K562 (cell line): ENCODE measurements at regions not wholly inside any gene's neighbourhood (a gene's known extent, or its start where the extent isn't known, plus 50 kb on each side); places are given as distances from the start of the nearest gene placed in this dataset.

ENCODE experiments used
- ATAC-seq: fragments of 200-7000 bp; cut with Tn5 transposase; 3 replicates; pipeline ENCODE4 v1.9.1; 2020; ENCODE audit warnings: moderate library complexity
- BruUV-seq: library from RNA; stranded (reverse); fragments of 400-500 nt; replicated peaks from 2 replicates; lab custom pipeline; 2021; lab: Mats Ljungman, UMichigan
- CTCF ChIA-PET: fragments of 300-600 bp; formaldehyde crosslinking; extraction: SDS; loops from one replicate; lab custom pipeline; 2021; ENCODE audit warnings: low intra/inter-chr PET ratio; lab: Yijun Ruan, JAX
- POLR2A ChIA-PET: fragments of 300-600, 350-650 bp; sonication (Branson Sonifier 250); formaldehyde crosslinking; extraction: SDS; loops from one replicate; lab custom pipeline; 2021; ENCODE audit warnings: antibody characterized with exemption, inconsistent platforms; lab: Yijun Ruan, JAX
- DNase-seq, 4 experiments: peaks; one replicate each; pipeline versions ENCODE4 v3.0.0 to v3.0.0-alpha.2; 2011 to 2018; ENCODE audit warnings: low spot score in 3 of 4, mixed read lengths in 3 of 4; ENCODE audit errors: extremely low read depth in 1 of 4
- FAIRE-seq: peaks from 2 replicates; lab custom pipeline; 2011; peaks lifted over from hg19 to GRCh38; lab: Jason Lieb, UNC
- H2AFZ ChIP-seq: 2 replicates; pipeline ENCODE4 v1.6.0; 2011; ENCODE audit warnings: low read depth, low read length, control low read depth, inconsistent platforms
- H3K27ac ChIP-seq: fragments of 200-600 bp; 3 replicates; pipeline ENCODE4 v1.8.0; 2011; ENCODE audit warnings: low read depth, mild to moderate bottlenecking, control low read depth, inconsistent platforms, low read length, moderate library complexity, mixed read lengths; ENCODE audit errors: extremely low read depth
- H3K27me3 ChIP-seq, 2 experiments: fragments of 300-600 bp in 1 of 2; 2 replicates in 1 of 2; 3 replicates in 1 of 2; pipeline versions ENCODE4 v1.6.0 to v1.8.0; 2011; ENCODE audit warnings: inconsistent platforms in 2 of 2, low read length in 2 of 2, mild to moderate bottlenecking in 1 of 2, mixed read lengths in 1 of 2, moderate library complexity in 1 of 2; ENCODE audit not compliant: control insufficient read depth in 2 of 2, insufficient read depth in 2 of 2
- H3K36me3 ChIP-seq: fragments of 300-600 bp; 3 replicates; pipeline ENCODE4 v1.8.0; 2011; ENCODE audit warnings: mild to moderate bottlenecking, low read length, inconsistent platforms; ENCODE audit not compliant: control insufficient read depth, insufficient read depth
- H3K4me1 ChIP-seq, 2 experiments: fragments of 200-600 bp in 1 of 2; replicated peaks in 1 of 2; 2 replicates in 1 of 2; 3 replicates in 1 of 2; pipeline versions ENCODE4 v1.5.1 to v1.8.0; 2011; ENCODE audit warnings: inconsistent platforms in 2 of 2, low read length in 2 of 2, mild to moderate bottlenecking in 1 of 2, mixed read lengths in 1 of 2, moderate library complexity in 1 of 2; ENCODE audit not compliant: control insufficient read depth in 2 of 2, insufficient read depth in 2 of 2
- H3K4me2 ChIP-seq: 2 replicates; pipeline ENCODE4 v1.6.1; 2011; ENCODE audit warnings: low read length, control low read depth, inconsistent platforms, mixed read lengths; ENCODE audit not compliant: insufficient read depth
- H3K4me3 ChIP-seq: fragments of 200-600 bp; sonication (generic), shearing (Covaris generic); 2 replicates; pipeline ENCODE4 v1.5.1; 2016; ENCODE audit warnings: control low read depth, inconsistent platforms
- H3K79me2 ChIP-seq: fragments of 200-600 bp; 3 replicates; pipeline ENCODE4 v1.8.0; 2011; ENCODE audit warnings: low read length, inconsistent platforms; ENCODE audit not compliant: control insufficient read depth, insufficient read depth
- H3K9ac ChIP-seq, 2 experiments: 2 replicates each; pipeline versions ENCODE4 v1.6.0 to v1.6.1; 2011; ENCODE audit warnings: low read depth in 2 of 2, low read length in 2 of 2, control low read depth in 1 of 2, inconsistent platforms in 1 of 2, mild to moderate bottlenecking in 1 of 2, mixed read lengths in 1 of 2; ENCODE audit not compliant: insufficient read depth in 1 of 2
- H3K9me1 ChIP-seq: one replicate; pipeline ENCODE4 v1.6.0; 2011; ENCODE audit warnings: inconsistent platforms, mild to moderate bottlenecking, low read length, moderate library complexity; ENCODE audit not compliant: control insufficient read depth, insufficient read depth
- H3K9me3 ChIP-seq: replicated peaks from 2 replicates; pipeline ENCODE4 v1.5.1; 2011; ENCODE audit warnings: low read depth, low read length, inconsistent platforms; ENCODE audit not compliant: control insufficient read depth, insufficient read depth
- H4K20me1 ChIP-seq: replicated peaks from 2 replicates; pipeline ENCODE4 v1.6.1; 2011; ENCODE audit warnings: low read length, inconsistent platforms, mixed read lengths; ENCODE audit not compliant: control insufficient read depth, insufficient read depth
- BACH1 ChIP-seq: fragments of 200-800 bp; sonication (Bioruptor generic); IDR thresholded peaks from 2 replicates; pipeline ENCODE4 v1.6.1; 2016; ENCODE audit warnings: missing genetic modification characterization, missing compliant biosample characterization
- HDAC1 ChIP-seq, 2 experiments: fragments of 450-650 bp; IDR thresholded peaks; 2 replicates each; pipeline ENCODE4 v1.6.1; 2016 to 2017; ENCODE audit warnings: inconsistent platforms in 1 of 2, mild to moderate bottlenecking in 1 of 2, moderate library complexity in 1 of 2
- JUN ChIP-seq, 2 experiments: sonication (generic) in 1 of 2; formaldehyde crosslinking in 1 of 2; IDR thresholded peaks; 2 replicates each; pipeline versions ENCODE4 v1.6.1 to v1.8.0; 2012 to 2022; ENCODE audit warnings: borderline replicate concordance in 2 of 2, mild to moderate bottlenecking in 2 of 2, improper control_type of control experiment in 1 of 2, low read depth in 1 of 2, low read length in 1 of 2, missing genetic modification reagents in 1 of 2
- PHTF2 ChIP-seq: fragments of 250-450 bp; sonication (Bioruptor Pico); IDR thresholded peaks from 2 replicates; pipeline ENCODE4 v1.5.0; 2021; ENCODE audit warnings: mild to moderate bottlenecking
- ZC3H4 ChIP-seq: sonication (generic); formaldehyde crosslinking; IDR thresholded peaks from 2 replicates; pipeline ENCODE4 v1.9.0; 2021; ENCODE audit warnings: missing genetic modification reagents, borderline replicate concordance
- ZNF551 ChIP-seq: fragments of 250-450 bp; sonication (Bioruptor Pico); IDR thresholded peaks from 2 replicates; pipeline ENCODE4 v1.5.0; 2021; ENCODE audit warnings: mild to moderate bottlenecking, moderate library complexity
- WGBS: fragments of 100-300 bp; shearing (Covaris generic); methylation state at CpG from one replicate; pipeline ENCODE4 v1.1.6; 2016; ENCODE audit warnings: low coverage, mixed read lengths; ENCODE audit not compliant: insufficient coverage; ENCODE audit errors: missing lambda C conversion rate; 5-methylcytosine and 5-hydroxymethylcytosine counted together
- in situ Hi-C: fragments of 300-500 bp; cut with MboI; formaldehyde crosslinking; loops from 4 replicates; pipeline ENCODE4 v1.15.0; 2018; ENCODE audit warnings: inconsistent platforms, mixed read lengths
- intact Hi-C: fragments of 100-400 bp; cut with micrococcal nuclease; formaldehyde crosslinking; loops from 2 replicates; pipeline ENCODE4 v1.14.2; 2022
- TF ChIP-seq, protein P1 (sequence below): fragments of 450-650 bp; conservative IDR thresholded peaks from 2 replicates; pipeline ENCODE4 v1.6.1; 2016; ENCODE audit warnings: missing genetic modification characterization, low read depth, mild to moderate bottlenecking, missing compliant biosample characterization, moderate library complexity
- TF ChIP-seq, protein P2 (sequence below): sonication (generic); formaldehyde crosslinking; IDR thresholded peaks from 2 replicates; pipeline ENCODE4 v1.8.0; 2023; ENCODE audit warnings: mild to moderate bottlenecking, missing genetic modification reagents

GRCh38 chr20:60664106-60664505 is 588.0 kb upstream of the CDH4 start:
- no peak overlapping the region for H3K4me2 ChIP-seq
- no peaks in the 10 kb centered on the region for H3K4me1 ChIP-seq
- WGBS = 0% methylated on average over 5 of the region's 5 CpGs
- no peaks in the 10 kb centered on the region for H3K9me3 ChIP-seq
- no peaks in the 10 kb centered on the region for H3K79me2 ChIP-seq
- H2AFZ ChIP-seq = no peak overlapping the region
- no TSS peak for BruUV-seq
- ChIA-PET POLR2A (no interaction called here), CTCF (no interaction called here)
- no peaks in the 10 kb centered on the region for H4K20me1 ChIP-seq
- peaks cover 0 to 2% of the 10 kb centered on the region in 2 experiments; a peak in 1 of 5 replicates for H3K27me3 ChIP-seq
- H3K36me3 ChIP-seq = no peaks in the 10 kb centered on the region
- FAIRE-seq = no peak
- no peak overlapping the region for H3K9ac ChIP-seq
- H3K9me1 ChIP-seq = no peaks in the 10 kb centered on the region
- in situ Hi-C loops = no loop called here
- no peak overlapping the region for H3K27ac ChIP-seq
- DNase-seq = no peak
- H3K4me3 ChIP-seq = no peak overlapping the region
- TF ChIP-seq, protein P1, sequence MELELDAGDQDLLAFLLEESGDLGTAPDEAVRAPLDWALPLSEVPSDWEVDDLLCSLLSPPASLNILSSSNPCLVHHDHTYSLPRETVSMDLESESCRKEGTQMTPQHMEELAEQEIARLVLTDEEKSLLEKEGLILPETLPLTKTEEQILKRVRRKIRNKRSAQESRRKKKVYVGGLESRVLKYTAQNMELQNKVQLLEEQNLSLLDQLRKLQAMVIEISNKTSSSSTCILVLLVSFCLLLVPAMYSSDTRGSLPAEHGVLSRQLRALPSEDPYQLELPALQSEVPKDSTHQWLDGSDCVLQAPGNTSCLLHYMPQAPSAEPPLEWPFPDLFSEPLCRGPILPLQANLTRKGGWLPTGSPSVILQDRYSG (tag) = no peak
- TF ChIP-seq JUN (IDR thresholded peaks at IDR 0.05; ENCODE audit: borderline replicate concordance, low read depth, low read length) = no peak
- no peak for TF ChIP-seq JUN (CRISPR knock-in tag; IDR thresholded peaks at IDR 0.05; ENCODE audit: borderline replicate concordance)
- TF ChIP-seq ZNF551 (CRISPR knock-in tag) = no peak
- no peak for TF ChIP-seq BACH1
- no peak for TF ChIP-seq ZC3H4
- no peak for TF ChIP-seq HDAC1 (IDR thresholded peaks at IDR 0.05)
- TF ChIP-seq, protein P2, sequence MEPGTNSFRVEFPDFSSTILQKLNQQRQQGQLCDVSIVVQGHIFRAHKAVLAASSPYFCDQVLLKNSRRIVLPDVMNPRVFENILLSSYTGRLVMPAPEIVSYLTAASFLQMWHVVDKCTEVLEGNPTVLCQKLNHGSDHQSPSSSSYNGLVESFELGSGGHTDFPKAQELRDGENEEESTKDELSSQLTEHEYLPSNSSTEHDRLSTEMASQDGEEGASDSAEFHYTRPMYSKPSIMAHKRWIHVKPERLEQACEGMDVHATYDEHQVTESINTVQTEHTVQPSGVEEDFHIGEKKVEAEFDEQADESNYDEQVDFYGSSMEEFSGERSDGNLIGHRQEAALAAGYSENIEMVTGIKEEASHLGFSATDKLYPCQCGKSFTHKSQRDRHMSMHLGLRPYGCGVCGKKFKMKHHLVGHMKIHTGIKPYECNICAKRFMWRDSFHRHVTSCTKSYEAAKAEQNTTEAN (CRISPR knock-in tag) = no peak
- no peak for TF ChIP-seq PHTF2 (CRISPR knock-in tag)
- intact Hi-C loops = no loop called here
- ATAC-seq = no peak
